Spleen (tissue), 7 donors: ENCODE measurements at regions not wholly inside any gene's neighbourhood (a gene's known extent, or its start where the extent isn't known, plus 50 kb on each side); places are given as distances from the start of the nearest gene placed in this dataset.

ENCODE experiments used
- POLR2AphosphoS5 ChIP-seq, 3 donors: sonication (generic); formaldehyde crosslinking; IDR thresholded peaks; one replicate each; pipeline ENCODE4 v1.5.1; 2017; ENCODE audit warnings: antibody characterized with exemption in 3 of 3
- TF ChIP-seq, protein P1 (sequence below), 11 experiments: fragments of 200-600 bp in 7 of 11; fragments of 450-650 bp in 4 of 11; sonication (generic) in 4 of 11; IDR thresholded peaks in 8 of 11; conservative IDR thresholded peaks in 3 of 11; 1 replicate in 7 of 11; 2 replicates in 4 of 11; pipeline versions ENCODE4 v1.4.0 to v1.8.0; 2016 to 2021; ENCODE audit warnings: antibody characterized with exemption in 11 of 11, inconsistent platforms in 4 of 11, mild to moderate bottlenecking in 1 of 11
- donor health status: DM: no; HTN: no; CAD: no; lungs with moderate emphysema.
- donor health status: DM: no; HTN: no; CAD: no.
- donor health status: DM: no; HTN: no; CAD: no.

DNA sequence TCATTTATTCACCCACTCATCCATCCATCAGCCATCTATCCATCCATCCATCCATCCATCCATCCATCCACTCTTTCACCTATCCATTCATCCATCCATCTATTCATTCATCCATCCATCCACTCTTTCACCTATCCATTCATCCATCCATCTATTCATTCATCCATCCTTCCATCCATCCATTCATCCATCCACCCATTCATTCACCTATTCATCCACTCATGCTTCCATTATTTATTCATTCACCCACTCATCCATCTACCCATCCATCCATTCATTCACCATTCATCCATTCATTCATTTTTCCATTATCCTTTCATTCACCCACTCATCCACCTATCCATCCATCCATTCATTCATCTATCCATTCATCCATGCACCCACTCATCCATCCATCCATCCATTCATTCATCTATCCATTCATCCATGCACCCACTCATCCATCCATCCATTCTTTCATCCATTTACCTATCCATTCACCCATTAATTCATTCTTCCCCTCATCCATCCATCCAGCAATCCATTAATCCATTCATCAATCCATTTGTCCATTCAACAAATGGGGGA lies 360.9 kb downstream of the ADGRD1 start:
- TF ChIP-seq, protein P1, sequence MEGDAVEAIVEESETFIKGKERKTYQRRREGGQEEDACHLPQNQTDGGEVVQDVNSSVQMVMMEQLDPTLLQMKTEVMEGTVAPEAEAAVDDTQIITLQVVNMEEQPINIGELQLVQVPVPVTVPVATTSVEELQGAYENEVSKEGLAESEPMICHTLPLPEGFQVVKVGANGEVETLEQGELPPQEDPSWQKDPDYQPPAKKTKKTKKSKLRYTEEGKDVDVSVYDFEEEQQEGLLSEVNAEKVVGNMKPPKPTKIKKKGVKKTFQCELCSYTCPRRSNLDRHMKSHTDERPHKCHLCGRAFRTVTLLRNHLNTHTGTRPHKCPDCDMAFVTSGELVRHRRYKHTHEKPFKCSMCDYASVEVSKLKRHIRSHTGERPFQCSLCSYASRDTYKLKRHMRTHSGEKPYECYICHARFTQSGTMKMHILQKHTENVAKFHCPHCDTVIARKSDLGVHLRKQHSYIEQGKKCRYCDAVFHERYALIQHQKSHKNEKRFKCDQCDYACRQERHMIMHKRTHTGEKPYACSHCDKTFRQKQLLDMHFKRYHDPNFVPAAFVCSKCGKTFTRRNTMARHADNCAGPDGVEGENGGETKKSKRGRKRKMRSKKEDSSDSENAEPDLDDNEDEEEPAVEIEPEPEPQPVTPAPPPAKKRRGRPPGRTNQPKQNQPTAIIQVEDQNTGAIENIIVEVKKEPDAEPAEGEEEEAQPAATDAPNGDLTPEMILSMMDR (IDR thresholded peaks at IDR 0.05 in 8 of 11, conservative IDR thresholded peaks at IDR 0.05 in 3 of 11) = no peak
- no peak for TF ChIP-seq POLR2AphosphoS5 (IDR thresholded peaks at IDR 0.05)
